Tibial nerve (tissue), 3 donors: ENCODE measurements at regions not wholly inside any gene's neighbourhood (a gene's known extent, or its start where the extent isn't known, plus 50 kb on each side); places are given as distances from the start of the nearest gene placed in this dataset.

Experiments
- POLR2A ChIP-seq, 2 donors: fragments of 450-650 bp; IDR thresholded peaks; one replicate each; pipeline ENCODE4 v1.6.1; 2017; ENCODE audit warnings: antibody characterized with exemption in 2 of 2, mild to moderate bottlenecking in 2 of 2, moderate library complexity in 2 of 2
- TF ChIP-seq, protein P1 (sequence below), 5 experiments: fragments of 200-600 bp in 3 of 5; fragments of 450-650 bp in 2 of 5; sonication (generic) in 3 of 5; IDR thresholded peaks; one replicate each; pipeline ENCODE4 v1.5.1; 2016 to 2019; ENCODE audit warnings: antibody characterized with exemption in 5 of 5, mild to moderate bottlenecking in 3 of 5, moderate library complexity in 2 of 5

DNA sequence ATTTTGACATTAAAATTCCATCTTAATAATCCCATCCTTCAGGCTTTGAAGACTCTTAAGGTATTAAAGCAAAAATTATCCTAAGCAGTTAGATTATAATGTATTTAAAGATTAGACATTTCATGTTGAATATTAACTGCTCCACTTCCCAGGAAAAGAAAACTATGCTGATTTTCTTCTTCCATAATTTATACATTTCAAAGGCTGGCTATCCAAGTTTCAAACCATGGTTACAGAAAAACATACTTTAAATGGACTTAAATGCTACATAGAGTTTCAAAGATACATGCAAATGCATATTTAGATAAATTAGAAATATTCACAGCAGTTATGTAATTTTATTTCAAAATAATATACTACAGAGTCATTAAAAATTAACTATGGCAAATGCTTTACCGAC is 1505.6 kb upstream of the ZEB2 start:
- TF ChIP-seq, protein P1, sequence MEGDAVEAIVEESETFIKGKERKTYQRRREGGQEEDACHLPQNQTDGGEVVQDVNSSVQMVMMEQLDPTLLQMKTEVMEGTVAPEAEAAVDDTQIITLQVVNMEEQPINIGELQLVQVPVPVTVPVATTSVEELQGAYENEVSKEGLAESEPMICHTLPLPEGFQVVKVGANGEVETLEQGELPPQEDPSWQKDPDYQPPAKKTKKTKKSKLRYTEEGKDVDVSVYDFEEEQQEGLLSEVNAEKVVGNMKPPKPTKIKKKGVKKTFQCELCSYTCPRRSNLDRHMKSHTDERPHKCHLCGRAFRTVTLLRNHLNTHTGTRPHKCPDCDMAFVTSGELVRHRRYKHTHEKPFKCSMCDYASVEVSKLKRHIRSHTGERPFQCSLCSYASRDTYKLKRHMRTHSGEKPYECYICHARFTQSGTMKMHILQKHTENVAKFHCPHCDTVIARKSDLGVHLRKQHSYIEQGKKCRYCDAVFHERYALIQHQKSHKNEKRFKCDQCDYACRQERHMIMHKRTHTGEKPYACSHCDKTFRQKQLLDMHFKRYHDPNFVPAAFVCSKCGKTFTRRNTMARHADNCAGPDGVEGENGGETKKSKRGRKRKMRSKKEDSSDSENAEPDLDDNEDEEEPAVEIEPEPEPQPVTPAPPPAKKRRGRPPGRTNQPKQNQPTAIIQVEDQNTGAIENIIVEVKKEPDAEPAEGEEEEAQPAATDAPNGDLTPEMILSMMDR (IDR thresholded peaks at IDR 0.05), result no peak
- no peak for TF ChIP-seq POLR2A (IDR thresholded peaks at IDR 0.05)
